Panc1 (cell line): ENCODE measurements at regions not wholly inside any gene's neighbourhood (a gene's known extent, or its start where the extent isn't known, plus 50 kb on each side); places are given as distances from the start of the nearest gene placed in this dataset.
"Not testable (repeated sequence)": the region's sequence is repeated elsewhere in the genome, so short reads cannot be mapped to it uniquely, and the experiment has no call there.

Source experiments
- ATAC-seq: fragments of 200-7000 bp; cut with Tn5 transposase; 2 replicates; pipeline ENCODE4 v1.9.1; 2020; ENCODE audit warnings: mild to moderate bottlenecking, moderate library complexity
- BruUV-seq: library from RNA; stranded (reverse); fragments of 400-500 nt; replicated peaks from 2 replicates; lab custom pipeline; 2021; lab: Mats Ljungman, UMichigan
- CTCF ChIA-PET: fragments of 300-600 bp; sonication (Branson Sonifier 250); formaldehyde crosslinking; loops from one replicate; lab custom pipeline; 2022; ENCODE audit warnings: antibody characterized with exemption; lab: Charles Lee
- POLR2A ChIA-PET: fragments of 300-600 bp; sonication (Branson Sonifier 250); formaldehyde crosslinking; loops from one replicate; lab custom pipeline; 2022; ENCODE audit warnings: antibody characterized with exemption; lab: Charles Lee
- DNase-seq: peaks from one replicate; pipeline ENCODE4 v3.0.0-alpha.2; 2010; ENCODE audit warnings: low read depth, low spot score
- H3K27ac ChIP-seq: 2 replicates; pipeline ENCODE4 v1.5.1; 2011; ENCODE audit warnings: mild to moderate bottlenecking, low read length, inconsistent platforms
- H3K27me3 ChIP-seq: fragments of 200-500 bp; sonication (Bioruptor generic); 2 replicates; pipeline ENCODE4 v1.6.0; 2014; ENCODE audit warnings: low read length, inconsistent platforms; ENCODE audit not compliant: control insufficient read depth, insufficient read depth
- H3K36me3 ChIP-seq: fragments of 200-500 bp; sonication (Bioruptor generic); 2 replicates; pipeline ENCODE4 v1.5.1; 2014; ENCODE audit warnings: inconsistent platforms, mild to moderate bottlenecking, low read length, moderate library complexity; ENCODE audit not compliant: control insufficient read depth, insufficient read depth
- H3K4me1 ChIP-seq: 2 replicates; pipeline ENCODE4 v1.5.1; 2011; ENCODE audit warnings: inconsistent platforms, mild to moderate bottlenecking, low read length, moderate library complexity; ENCODE audit not compliant: control insufficient read depth, insufficient read depth
- H3K4me3 ChIP-seq, 2 experiments: 2 replicates each; pipeline ENCODE4 v1.5.1; 2011 to 2012; ENCODE audit warnings: low read depth in 2 of 2, low read length in 2 of 2, mild to moderate bottlenecking in 2 of 2, inconsistent platforms in 1 of 2, moderate library complexity in 1 of 2
- H3K9me3 ChIP-seq: fragments of 200-500 bp; sonication (Bioruptor generic); 2 replicates; pipeline ENCODE4 v1.5.1; 2014; ENCODE audit warnings: low read depth, mild to moderate bottlenecking, inconsistent platforms, low read length, moderate library complexity; ENCODE audit not compliant: control insufficient read depth, insufficient read depth
- POLR2AphosphoS5 ChIP-seq: IDR thresholded peaks from 2 replicates; pipeline ENCODE4 v1.6.1; 2012; ENCODE audit warnings: mild to moderate bottlenecking, low read depth, low read length, moderate library complexity
- SIN3A ChIP-seq: IDR thresholded peaks from 2 replicates; pipeline ENCODE4 v1.6.1; 2012; ENCODE audit warnings: low read depth, mild to moderate bottlenecking, low read length, moderate library complexity, borderline replicate concordance; ENCODE audit not compliant: insufficient read depth
- TCF7L2 ChIP-seq: IDR thresholded peaks from 2 replicates; pipeline ENCODE4 v1.6.1; 2011; ENCODE audit warnings: mild to moderate bottlenecking, low read depth, low read length, inconsistent platforms
- in situ Hi-C: cut with HindIII; loops from 2 replicates; pipeline ENCODE4 v1.10.0; 2016; ENCODE audit warnings: low sequenced_read_pairs, low pct_unique_long_range_greater_than_20kb
- intact Hi-C: fragments of 100-400 bp; cut with micrococcal nuclease; formaldehyde crosslinking; loops from one replicate; pipeline ENCODE4 v1.10.0; 2022; ENCODE audit not compliant: unreplicated experiment
- TF ChIP-seq, protein P1 (sequence below): fragments of 450-650 bp; IDR thresholded peaks from 2 replicates; pipeline ENCODE4 v1.5.1; 2017; ENCODE audit warnings: mild to moderate bottlenecking
- TF ChIP-seq, protein P2 (sequence below), 2 experiments: IDR thresholded peaks; 2 replicates each; pipeline ENCODE4 v1.6.1; 2011 to 2012; ENCODE audit warnings: low read depth in 2 of 2, control low read depth in 1 of 2, low read length in 1 of 2, mild to moderate bottlenecking in 1 of 2, moderate library complexity in 1 of 2; ENCODE audit not compliant: insufficient read depth in 1 of 2

DNA sequence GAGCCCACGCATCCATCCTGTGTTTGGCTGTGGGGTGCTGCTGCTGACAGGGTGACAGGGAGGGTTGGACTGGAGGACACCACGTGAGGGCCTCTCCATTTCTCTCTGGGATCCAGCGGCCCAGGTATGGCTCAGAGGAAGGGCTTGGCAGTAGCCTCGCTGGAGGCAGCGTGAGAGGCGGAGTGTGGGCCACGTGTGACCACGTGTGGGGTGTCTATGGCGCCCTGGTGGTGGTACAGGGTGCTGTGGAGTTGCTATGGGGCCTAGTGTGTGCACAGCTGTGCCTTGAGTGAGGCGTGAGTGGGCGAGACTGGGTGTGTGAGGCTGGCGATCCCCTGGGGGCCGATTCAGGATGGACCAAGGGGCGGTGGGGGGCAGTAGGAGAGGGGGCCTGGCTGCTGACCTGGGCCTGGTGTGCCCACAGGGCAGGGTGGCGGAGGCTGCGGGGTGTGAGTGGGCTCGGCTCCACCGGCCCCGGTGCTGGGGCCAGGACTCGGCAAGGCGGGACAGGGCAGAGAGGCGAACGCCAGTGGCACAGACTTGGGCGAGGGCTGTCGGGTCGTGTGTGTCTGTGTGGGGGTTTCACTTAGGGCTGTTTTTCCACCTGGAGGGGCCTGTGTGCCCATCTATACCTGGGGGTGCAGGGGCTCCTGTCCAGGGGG, 72.7 kb downstream of the TMEM121 start:
- ATAC-seq, BruUV-seq, H3K4me3 ChIP-seq, POLR2A ChIA-PET, H3K4me1 ChIP-seq, H3K27ac ChIP-seq, H3K9me3 ChIP-seq, CTCF ChIA-PET, H3K27me3 ChIP-seq, intact Hi-C loops, in situ Hi-C loops, H3K36me3 ChIP-seq, DNase-seq: not testable (repeated sequence)

DNA sequence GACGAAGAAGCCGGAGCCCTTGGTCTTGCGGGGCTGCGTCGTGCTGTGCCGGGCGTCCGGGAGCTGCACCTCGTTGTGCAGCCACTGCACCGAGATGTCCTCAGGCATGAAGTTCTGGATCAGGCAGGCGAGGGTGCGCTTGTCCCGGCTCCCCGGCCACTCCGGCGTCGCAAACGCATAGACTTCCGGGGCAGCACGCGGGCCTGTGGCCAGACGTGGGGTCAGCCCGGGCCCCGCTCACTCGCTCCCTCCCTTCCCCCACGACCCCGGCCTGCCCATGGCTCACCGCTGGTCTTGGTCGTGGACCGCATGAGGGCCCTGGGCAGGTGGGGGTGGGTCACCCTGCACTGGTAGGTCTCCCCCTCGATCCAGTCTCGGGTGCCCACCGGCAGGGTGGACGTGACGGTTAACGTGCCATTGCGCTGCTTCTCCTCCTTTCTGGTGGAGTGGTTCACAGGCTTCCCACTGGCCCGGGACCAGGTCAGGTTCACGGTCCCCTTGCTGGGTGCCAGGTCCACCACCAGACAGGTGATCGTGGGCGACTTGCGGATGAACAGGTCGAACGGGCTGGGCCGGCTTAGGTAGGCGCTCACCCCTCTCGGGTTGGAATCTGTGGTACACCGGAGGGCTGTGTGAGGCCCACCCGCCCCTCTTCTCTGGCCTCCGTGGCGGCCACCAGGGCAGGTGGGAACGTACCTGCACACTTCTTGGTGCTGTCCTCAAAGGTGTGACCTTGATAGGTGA, 74.0 kb downstream of the TMEM121 start:
- H3K27me3 ChIP-seq, H3K4me1 ChIP-seq, POLR2A ChIA-PET, H3K27ac ChIP-seq, DNase-seq, H3K36me3 ChIP-seq, BruUV-seq, H3K4me3 ChIP-seq, CTCF ChIA-PET, ATAC-seq, intact Hi-C loops, in situ Hi-C loops, H3K9me3 ChIP-seq: not testable (repeated sequence)

DNA sequence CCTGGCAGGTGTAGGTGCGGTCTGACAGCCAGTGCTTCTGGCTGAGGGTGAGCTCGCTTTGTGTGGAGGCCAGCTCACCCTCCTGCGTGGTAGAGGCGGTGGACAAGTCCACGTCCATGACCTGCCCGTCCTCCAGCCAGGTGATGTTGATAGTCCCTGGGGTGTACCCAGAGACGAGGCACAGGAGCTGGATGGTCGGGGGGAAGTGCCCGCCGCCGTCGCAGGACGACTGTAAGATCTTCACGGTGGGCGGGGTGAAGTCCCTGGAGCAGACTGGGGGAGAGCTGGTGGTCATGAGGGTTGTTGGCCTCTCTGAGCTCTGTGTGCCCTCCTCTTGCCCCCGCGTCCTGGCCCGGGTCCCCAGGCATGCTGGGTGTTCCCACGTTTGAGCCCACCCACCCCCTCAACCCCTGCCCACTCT, 74.6 kb downstream of the TMEM121 start:
- POLR2A ChIA-PET, result no interaction called here
- BruUV-seq, result no TSS peak
- in situ Hi-C loops (no loop called here), intact Hi-C loops (no loop called here)
- Histone ChIP-seq H3K9me3 (no peaks in the 10 kb centered on the region), H3K36me3 (no peaks in the 10 kb centered on the region), H3K4me1 (no peaks in the 10 kb centered on the region), H3K27ac (no peak overlapping the region), H3K4me3 (no peak overlapping the region), H3K27me3 (no peaks in the 10 kb centered on the region)
- no peak for DNase-seq
- no peak for ATAC-seq
- CTCF ChIA-PET, result no interaction called here
- no peak for TF ChIP-seq TCF7L2
- TF ChIP-seq, protein P1, sequence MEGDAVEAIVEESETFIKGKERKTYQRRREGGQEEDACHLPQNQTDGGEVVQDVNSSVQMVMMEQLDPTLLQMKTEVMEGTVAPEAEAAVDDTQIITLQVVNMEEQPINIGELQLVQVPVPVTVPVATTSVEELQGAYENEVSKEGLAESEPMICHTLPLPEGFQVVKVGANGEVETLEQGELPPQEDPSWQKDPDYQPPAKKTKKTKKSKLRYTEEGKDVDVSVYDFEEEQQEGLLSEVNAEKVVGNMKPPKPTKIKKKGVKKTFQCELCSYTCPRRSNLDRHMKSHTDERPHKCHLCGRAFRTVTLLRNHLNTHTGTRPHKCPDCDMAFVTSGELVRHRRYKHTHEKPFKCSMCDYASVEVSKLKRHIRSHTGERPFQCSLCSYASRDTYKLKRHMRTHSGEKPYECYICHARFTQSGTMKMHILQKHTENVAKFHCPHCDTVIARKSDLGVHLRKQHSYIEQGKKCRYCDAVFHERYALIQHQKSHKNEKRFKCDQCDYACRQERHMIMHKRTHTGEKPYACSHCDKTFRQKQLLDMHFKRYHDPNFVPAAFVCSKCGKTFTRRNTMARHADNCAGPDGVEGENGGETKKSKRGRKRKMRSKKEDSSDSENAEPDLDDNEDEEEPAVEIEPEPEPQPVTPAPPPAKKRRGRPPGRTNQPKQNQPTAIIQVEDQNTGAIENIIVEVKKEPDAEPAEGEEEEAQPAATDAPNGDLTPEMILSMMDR, result no peak
- no peak for TF ChIP-seq POLR2AphosphoS5
- TF ChIP-seq, protein P2, sequence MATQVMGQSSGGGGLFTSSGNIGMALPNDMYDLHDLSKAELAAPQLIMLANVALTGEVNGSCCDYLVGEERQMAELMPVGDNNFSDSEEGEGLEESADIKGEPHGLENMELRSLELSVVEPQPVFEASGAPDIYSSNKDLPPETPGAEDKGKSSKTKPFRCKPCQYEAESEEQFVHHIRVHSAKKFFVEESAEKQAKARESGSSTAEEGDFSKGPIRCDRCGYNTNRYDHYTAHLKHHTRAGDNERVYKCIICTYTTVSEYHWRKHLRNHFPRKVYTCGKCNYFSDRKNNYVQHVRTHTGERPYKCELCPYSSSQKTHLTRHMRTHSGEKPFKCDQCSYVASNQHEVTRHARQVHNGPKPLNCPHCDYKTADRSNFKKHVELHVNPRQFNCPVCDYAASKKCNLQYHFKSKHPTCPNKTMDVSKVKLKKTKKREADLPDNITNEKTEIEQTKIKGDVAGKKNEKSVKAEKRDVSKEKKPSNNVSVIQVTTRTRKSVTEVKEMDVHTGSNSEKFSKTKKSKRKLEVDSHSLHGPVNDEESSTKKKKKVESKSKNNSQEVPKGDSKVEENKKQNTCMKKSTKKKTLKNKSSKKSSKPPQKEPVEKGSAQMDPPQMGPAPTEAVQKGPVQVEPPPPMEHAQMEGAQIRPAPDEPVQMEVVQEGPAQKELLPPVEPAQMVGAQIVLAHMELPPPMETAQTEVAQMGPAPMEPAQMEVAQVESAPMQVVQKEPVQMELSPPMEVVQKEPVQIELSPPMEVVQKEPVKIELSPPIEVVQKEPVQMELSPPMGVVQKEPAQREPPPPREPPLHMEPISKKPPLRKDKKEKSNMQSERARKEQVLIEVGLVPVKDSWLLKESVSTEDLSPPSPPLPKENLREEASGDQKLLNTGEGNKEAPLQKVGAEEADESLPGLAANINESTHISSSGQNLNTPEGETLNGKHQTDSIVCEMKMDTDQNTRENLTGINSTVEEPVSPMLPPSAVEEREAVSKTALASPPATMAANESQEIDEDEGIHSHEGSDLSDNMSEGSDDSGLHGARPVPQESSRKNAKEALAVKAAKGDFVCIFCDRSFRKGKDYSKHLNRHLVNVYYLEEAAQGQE (IDR thresholded peaks at IDR 0.05; ENCODE audit: insufficient read depth in 1 of 2, low read depth in 2 of 2, low read length in 1 of 2), result no peak
- no peak for TF ChIP-seq SIN3A
